ENCODE measurements at regions not wholly inside any gene's neighbourhood (a gene's known extent, or its start where the extent isn't known, plus 50 kb on each side); places are given as distances from the start of the nearest gene placed in this dataset.

DNA sequence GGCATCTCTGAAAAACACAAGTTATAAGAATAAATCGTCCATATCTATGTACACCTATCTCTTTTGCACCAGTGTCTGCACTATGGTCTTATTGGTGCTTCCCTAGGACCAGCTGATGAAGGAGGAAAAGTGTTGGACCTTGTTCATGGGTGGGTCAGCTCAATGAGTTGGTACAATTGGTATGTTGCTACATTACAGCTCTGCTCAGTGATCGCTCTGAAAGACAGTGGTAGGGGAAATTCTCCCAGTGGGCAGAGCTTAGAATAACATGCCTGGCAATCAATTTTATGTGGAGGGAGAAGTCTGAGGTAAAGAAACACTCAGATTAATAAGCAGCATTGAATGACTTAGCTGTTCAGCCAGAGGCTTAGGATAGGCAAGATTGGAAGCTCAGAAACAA lies 138.7 kb upstream of the KL start:
- DNase-seq: no peak
- H4K20me1 ChIP-seq (ENCODE audit: control insufficient read depth, insufficient read depth, insufficient read length): no peaks in the 10 kb centered on the region
- H3K4me1 ChIP-seq (ENCODE audit: insufficient read depth, low read length): no peaks in the 10 kb centered on the region
- H3T11ph ChIP-seq (ENCODE audit: low read length): no peak overlapping the region
- no peak overlapping the region for H2BK5ac ChIP-seq (ENCODE audit: insufficient read length, low read length)
- no peak overlapping the region for H3K9ac ChIP-seq (ENCODE audit: extremely low read depth, insufficient read length, low read length)
- H4K91ac ChIP-seq (ENCODE audit: insufficient read length, low read depth, low read length): no peak overlapping the region
- no peak overlapping the region for H2BK20ac ChIP-seq (ENCODE audit: low read depth, low read length, poor library complexity, severe bottlenecking)
- H2AK5ac ChIP-seq (ENCODE audit: insufficient read length, low read length): no peak overlapping the region
- H3K56ac ChIP-seq (ENCODE audit: insufficient read length, low read depth, low read length): no peak overlapping the region
- no peak overlapping the region for H2BK15ac ChIP-seq (ENCODE audit: low read depth, low read length)
- H3K9me3 ChIP-seq (ENCODE audit: control insufficient read depth, low read depth, low read length): no peaks in the 10 kb centered on the region
- H2AFZ ChIP-seq (ENCODE audit: low read length): no peak overlapping the region
- H3K23ac ChIP-seq (ENCODE audit: insufficient read length, low read depth, low read length): no peak overlapping the region
- H3K79me2 ChIP-seq (ENCODE audit: insufficient read depth, low read length): no peaks in the 10 kb centered on the region
- H3K4me2 ChIP-seq (ENCODE audit: insufficient read depth, insufficient read length, low read length): no peak overlapping the region
- H2BK120ac ChIP-seq (ENCODE audit: low read depth, low read length, poor library complexity, severe bottlenecking): no peak overlapping the region
- TF ChIP-seq, protein P1, sequence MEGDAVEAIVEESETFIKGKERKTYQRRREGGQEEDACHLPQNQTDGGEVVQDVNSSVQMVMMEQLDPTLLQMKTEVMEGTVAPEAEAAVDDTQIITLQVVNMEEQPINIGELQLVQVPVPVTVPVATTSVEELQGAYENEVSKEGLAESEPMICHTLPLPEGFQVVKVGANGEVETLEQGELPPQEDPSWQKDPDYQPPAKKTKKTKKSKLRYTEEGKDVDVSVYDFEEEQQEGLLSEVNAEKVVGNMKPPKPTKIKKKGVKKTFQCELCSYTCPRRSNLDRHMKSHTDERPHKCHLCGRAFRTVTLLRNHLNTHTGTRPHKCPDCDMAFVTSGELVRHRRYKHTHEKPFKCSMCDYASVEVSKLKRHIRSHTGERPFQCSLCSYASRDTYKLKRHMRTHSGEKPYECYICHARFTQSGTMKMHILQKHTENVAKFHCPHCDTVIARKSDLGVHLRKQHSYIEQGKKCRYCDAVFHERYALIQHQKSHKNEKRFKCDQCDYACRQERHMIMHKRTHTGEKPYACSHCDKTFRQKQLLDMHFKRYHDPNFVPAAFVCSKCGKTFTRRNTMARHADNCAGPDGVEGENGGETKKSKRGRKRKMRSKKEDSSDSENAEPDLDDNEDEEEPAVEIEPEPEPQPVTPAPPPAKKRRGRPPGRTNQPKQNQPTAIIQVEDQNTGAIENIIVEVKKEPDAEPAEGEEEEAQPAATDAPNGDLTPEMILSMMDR (conservative IDR thresholded peaks at IDR 0.05): no peak
- no peaks in the 10 kb centered on the region for H3K9me3 Mint-ChIP-seq
- WGBS (ENCODE audit: extremely low coverage, insufficient read length, low lambda C conversion rate): no CpG with 5 or more reads among the region's 2 CpGs
- H2BK12ac ChIP-seq (ENCODE audit: insufficient read length, low read depth, low read length): no peak overlapping the region
- no peak overlapping the region for H3K4ac ChIP-seq (ENCODE audit: low read depth, low read length)
- no peak overlapping the region for H3K27ac ChIP-seq (ENCODE audit: insufficient read length, low read depth, low read length)
- no peak overlapping the region for H3K4me3 Mint-ChIP-seq
- no peaks in the 10 kb centered on the region for H3K36me3 Mint-ChIP-seq (ENCODE audit: insufficient read depth in 1 of 3, low read depth in 3 of 3)
- H3K4me1 Mint-ChIP-seq: no peaks in the 10 kb centered on the region
- H4K8ac ChIP-seq (replicated peaks; ENCODE audit: insufficient read length, low read depth, low read length): no peak overlapping the region
- H3K23me2 ChIP-seq (ENCODE audit: insufficient read length, low read depth, low read length, poor library complexity, severe bottlenecking): no peaks in the 10 kb centered on the region
- peaks cover 2% of the 10 kb centered on the region for H3K27me3 Mint-ChIP-seq (ENCODE audit: low read depth)
- H3K27ac Mint-ChIP-seq: no peak overlapping the region
- no peak overlapping the region for H3K14ac ChIP-seq (ENCODE audit: insufficient read depth, low read length)
- H3K18ac ChIP-seq (ENCODE audit: insufficient read length, low read depth, low read length): no peak overlapping the region
- no peak overlapping the region for H4K5ac ChIP-seq (ENCODE audit: insufficient read length, low read depth, low read length)
- no peaks in the 10 kb centered on the region for H3K79me1 ChIP-seq (ENCODE audit: insufficient read depth, low read depth, low read length, poor library complexity, severe bottlenecking)
- no peaks in the 10 kb centered on the region for H3K27me3 ChIP-seq (ENCODE audit: insufficient read depth, low read length)

Measured in H9 (cell line).